Neural cell (in vitro differentiated cells): ENCODE measurements at regions not wholly inside any gene's neighbourhood (a gene's known extent, or its start where the extent isn't known, plus 50 kb on each side); places are given as distances from the start of the nearest gene placed in this dataset.

Experiments used
- H2AFZ ChIP-seq: fragments of 200-600, 300-800 bp; sonication (generic), shearing (Covaris generic); 2 replicates; pipeline ENCODE4 v1.6.0; 2014; ENCODE audit warnings: low read depth, mild to moderate bottlenecking, antibody characterized with exemption, low read length, moderate library complexity
- H3F3A ChIP-seq: fragments of 200-600 bp; shearing (Covaris generic); 2 replicates; pipeline ENCODE4 v1.6.1; 2016; ENCODE audit warnings: mild to moderate bottlenecking, moderate library complexity, mixed read lengths, antibody characterized with exemption, low read length; ENCODE audit not compliant: insufficient read depth, poor library complexity, severe bottlenecking
- H3K27ac ChIP-seq: fragments of 200-600, 300-800 bp; sonication (generic), shearing (Covaris generic); 2 replicates; pipeline ENCODE4 v1.5.1; 2014; ENCODE audit warnings: mild to moderate bottlenecking, low read length, moderate library complexity
- H3K27me3 ChIP-seq: fragments of 300-800, 200-600 bp; sonication (generic), shearing (Covaris generic); 2 replicates; pipeline ENCODE4 v1.6.0; 2014; ENCODE audit warnings: mild to moderate bottlenecking, low read depth, low read length, moderate library complexity; ENCODE audit not compliant: insufficient read depth
- H3K36me3 ChIP-seq: fragments of 300-800, 200-600 bp; sonication (generic), shearing (Covaris generic); 2 replicates; pipeline ENCODE4 v1.5.1; 2014; ENCODE audit warnings: mild to moderate bottlenecking, antibody characterized with exemption, low read length, moderate library complexity; ENCODE audit not compliant: insufficient read depth
- H3K4me2 ChIP-seq: fragments of 300-800, 200-600 bp; sonication (generic), shearing (Covaris generic); 2 replicates; pipeline ENCODE4 v1.6.0; 2014; ENCODE audit warnings: mild to moderate bottlenecking, low read length
- H3K4me3 ChIP-seq: fragments of 300-800, 200-600 bp; sonication (generic), shearing (Covaris generic); 2 replicates; pipeline ENCODE4 v1.5.1; 2014; ENCODE audit warnings: mild to moderate bottlenecking, low read length, moderate library complexity
- H3K79me2 ChIP-seq: fragments of 200-600 bp; shearing (Covaris generic); replicated peaks from 2 replicates; pipeline ENCODE4 v1.6.0; 2014; ENCODE audit warnings: mild to moderate bottlenecking, low read length, moderate library complexity; ENCODE audit not compliant: insufficient read depth
- H3K9ac ChIP-seq: fragments of 300-800, 200-600 bp; sonication (generic), shearing (Covaris generic); 2 replicates; pipeline ENCODE4 v1.6.1; 2016; ENCODE audit warnings: mild to moderate bottlenecking, low read length, mixed read lengths
- H3K9me2 ChIP-seq: fragments of 200-600 bp; shearing (Covaris generic); 2 replicates; pipeline ENCODE4 v1.6.1; 2016; ENCODE audit warnings: mild to moderate bottlenecking, low read length, mixed read lengths; ENCODE audit not compliant: insufficient read depth
- H3K9me3 ChIP-seq: fragments of 200-600, 300-800 bp; sonication (generic), shearing (Covaris generic); 2 replicates; pipeline ENCODE4 v1.6.1; 2016; ENCODE audit warnings: mild to moderate bottlenecking, mixed run types, low read length, moderate library complexity, mixed read lengths
- H4K20me1 ChIP-seq: fragments of 200-600 bp; shearing (Covaris generic); 2 replicates; pipeline ENCODE4 v1.6.1; 2016; ENCODE audit warnings: mild to moderate bottlenecking, mixed run types; ENCODE audit not compliant: insufficient read depth
- EP300 ChIP-seq: fragments of 450-650 bp; conservative IDR thresholded peaks from 2 replicates; pipeline ENCODE4 v1.6.1; 2014; ENCODE audit warnings: antibody characterized with exemption, mild to moderate bottlenecking, moderate library complexity; ENCODE audit not compliant: poor library complexity, severe bottlenecking
- EZH2 ChIP-seq: fragments of 200-600, 300-800 bp; shearing (Covaris generic), sonication (generic); IDR thresholded peaks from 2 replicates; pipeline ENCODE4 v1.6.1; 2014; ENCODE audit warnings: antibody characterized with exemption, low read length, borderline replicate concordance, mild to moderate bottlenecking; ENCODE audit not compliant: insufficient read depth, poor library complexity, severe bottlenecking
- MXI1 ChIP-seq: fragments of 450-650 bp; conservative IDR thresholded peaks from 2 replicates; pipeline ENCODE4 v1.6.1; 2014; ENCODE audit warnings: antibody characterized with exemption, mild to moderate bottlenecking; ENCODE audit not compliant: poor library complexity, severe bottlenecking
- POLR2AphosphoS5 ChIP-seq: IDR thresholded peaks from 2 replicates; pipeline ENCODE4 v1.6.1; 2012
- RAD21 ChIP-seq: fragments of 450-650 bp; conservative IDR thresholded peaks from 2 replicates; pipeline ENCODE4 v1.6.1; 2014; ENCODE audit warnings: antibody characterized with exemption, mild to moderate bottlenecking, moderate library complexity
- REST ChIP-seq: IDR thresholded peaks from 2 replicates; pipeline ENCODE4 v1.6.1; 2012; ENCODE audit warnings: borderline replicate concordance
- SMC3 ChIP-seq: fragments of 450-650 bp; conservative IDR thresholded peaks from 2 replicates; pipeline ENCODE4 v1.6.1; 2014; ENCODE audit warnings: antibody characterized with exemption, mild to moderate bottlenecking, moderate library complexity; ENCODE audit not compliant: poor library complexity
- TAF1 ChIP-seq: IDR thresholded peaks from 2 replicates; pipeline ENCODE4 v1.6.1; 2012; ENCODE audit warnings: low read depth
- TF ChIP-seq, protein P1 (sequence below): fragments of 450-650 bp; IDR thresholded peaks from 2 replicates; pipeline ENCODE4 v1.5.1; 2014; ENCODE audit warnings: antibody characterized with exemption, mild to moderate bottlenecking, moderate library complexity; ENCODE audit not compliant: poor library complexity, severe bottlenecking

- Histone ChIP-seq H3K9me2 (no peaks in the 10 kb centered on the region), H3K4me3 (no peak overlapping the region), H2AFZ (no peak overlapping the region), H3F3A (peaks cover 4% of the 10 kb centered on the region), H3K9me3 (no peaks in the 10 kb centered on the region), H3K9ac (no peak overlapping the region), H3K27me3 (no peaks in the 10 kb centered on the region), H3K79me2 (no peaks in the 10 kb centered on the region), H3K27ac (no peak overlapping the region), H3K4me2 (no peak overlapping the region), H3K36me3 (no peaks in the 10 kb centered on the region), H4K20me1 (no peaks in the 10 kb centered on the region)
- TF ChIP-seq REST (no peak), MXI1 (no peak), EP300 (no peak), EZH2 (no peak), POLR2AphosphoS5 (no peak), TAF1 (no peak), RAD21 (no peak), SMC3 (no peak)
- TF ChIP-seq, protein P1, sequence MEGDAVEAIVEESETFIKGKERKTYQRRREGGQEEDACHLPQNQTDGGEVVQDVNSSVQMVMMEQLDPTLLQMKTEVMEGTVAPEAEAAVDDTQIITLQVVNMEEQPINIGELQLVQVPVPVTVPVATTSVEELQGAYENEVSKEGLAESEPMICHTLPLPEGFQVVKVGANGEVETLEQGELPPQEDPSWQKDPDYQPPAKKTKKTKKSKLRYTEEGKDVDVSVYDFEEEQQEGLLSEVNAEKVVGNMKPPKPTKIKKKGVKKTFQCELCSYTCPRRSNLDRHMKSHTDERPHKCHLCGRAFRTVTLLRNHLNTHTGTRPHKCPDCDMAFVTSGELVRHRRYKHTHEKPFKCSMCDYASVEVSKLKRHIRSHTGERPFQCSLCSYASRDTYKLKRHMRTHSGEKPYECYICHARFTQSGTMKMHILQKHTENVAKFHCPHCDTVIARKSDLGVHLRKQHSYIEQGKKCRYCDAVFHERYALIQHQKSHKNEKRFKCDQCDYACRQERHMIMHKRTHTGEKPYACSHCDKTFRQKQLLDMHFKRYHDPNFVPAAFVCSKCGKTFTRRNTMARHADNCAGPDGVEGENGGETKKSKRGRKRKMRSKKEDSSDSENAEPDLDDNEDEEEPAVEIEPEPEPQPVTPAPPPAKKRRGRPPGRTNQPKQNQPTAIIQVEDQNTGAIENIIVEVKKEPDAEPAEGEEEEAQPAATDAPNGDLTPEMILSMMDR: no peak
These were observed 90.0 kb upstream of the SIRPA start for GRCh38 chr20:1805161-1805581.

- no peaks in the 10 kb centered on the region for H3K79me2 ChIP-seq
- no peaks in the 10 kb centered on the region for H4K20me1 ChIP-seq
- TF ChIP-seq TAF1 (no peak), RAD21 (no peak), REST (no peak), EZH2 (no peak), EP300 (no peak)
- H3K36me3 ChIP-seq: no peaks in the 10 kb centered on the region
- no peak overlapping the region for H3K4me2 ChIP-seq
- H3K27me3 ChIP-seq: no peaks in the 10 kb centered on the region
- H3F3A ChIP-seq: peaks cover 4% of the 10 kb centered on the region
- H3K9me3 ChIP-seq: no peaks in the 10 kb centered on the region
- H3K9ac ChIP-seq: no peak overlapping the region
- no peak overlapping the region for H2AFZ ChIP-seq
- no peak overlapping the region for H3K27ac ChIP-seq
- H3K4me3 ChIP-seq: no peak overlapping the region
- H3K9me2 ChIP-seq: no peaks in the 10 kb centered on the region
These were observed 90.7 kb upstream of the SIRPA start for GRCh38 chr20:1804554-1804956.
